ENCODE measurements at regions not wholly inside any gene's neighbourhood (a gene's known extent, or its start where the extent isn't known, plus 50 kb on each side); places are given as distances from the start of the nearest gene placed in this dataset.
"Not testable (repeated sequence)": the region's sequence is repeated elsewhere in the genome, so short reads cannot be mapped to it uniquely, and the experiment has no call there.

DNA sequence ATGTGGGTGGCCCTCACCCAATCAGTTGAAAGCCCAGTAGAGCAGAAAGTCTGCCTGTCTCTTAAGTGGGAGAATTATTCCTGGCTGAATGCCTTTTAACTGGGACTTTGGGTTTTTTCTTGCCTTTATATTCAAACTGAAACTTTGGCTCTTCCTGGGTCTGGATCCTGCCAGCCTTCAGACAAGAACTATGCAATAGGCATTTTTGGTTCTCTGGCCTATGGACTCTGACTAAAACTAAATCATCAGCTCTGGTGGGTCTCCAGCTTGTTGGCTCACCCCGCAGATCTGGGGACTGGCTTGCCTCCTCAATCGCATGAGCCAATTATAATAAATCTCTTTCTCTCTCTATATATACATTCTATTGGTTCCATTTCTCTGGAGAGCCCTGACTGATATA, 173.0 kb upstream of the IGF1 start:
- DNase-seq, result no peak

- DNase-seq, result no peak
Measured at GRCh38 chr12:102652645-102653313, 172.4 kb upstream of the IGF1 start.

DNA sequence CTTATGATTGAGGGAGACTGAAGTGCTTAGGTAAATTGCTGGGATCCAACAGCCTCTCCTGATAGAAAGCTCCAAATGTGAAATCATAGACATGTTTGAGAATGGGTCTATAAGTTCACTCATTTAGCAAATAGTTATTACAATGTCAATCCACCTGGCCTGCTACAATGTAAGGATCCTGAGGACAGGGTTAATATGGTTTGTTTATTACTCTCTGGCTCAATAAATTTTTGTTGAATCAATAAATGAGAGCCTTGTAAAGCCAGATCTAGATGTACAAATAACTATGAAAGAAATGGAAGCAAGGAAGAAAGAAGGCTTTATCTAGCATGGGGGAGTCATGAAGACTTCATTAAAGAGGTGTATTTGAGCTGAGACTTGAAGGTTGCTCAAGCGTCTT, 165.6 kb upstream of the IGF1 start:
- DNase-seq, result no peak

- DNase-seq, result no peak
Measured at GRCh38 chr12:102643879-102644575, 163.7 kb upstream of the IGF1 start.

- no peak for DNase-seq
Measured at GRCh38 chr12:102642199-102642598, 161.8 kb upstream of the IGF1 start.

GRCh38 chr12:102640658-102641057, 160.3 kb upstream of the IGF1 start:
- DNase-seq, result not testable (repeated sequence)

DNA sequence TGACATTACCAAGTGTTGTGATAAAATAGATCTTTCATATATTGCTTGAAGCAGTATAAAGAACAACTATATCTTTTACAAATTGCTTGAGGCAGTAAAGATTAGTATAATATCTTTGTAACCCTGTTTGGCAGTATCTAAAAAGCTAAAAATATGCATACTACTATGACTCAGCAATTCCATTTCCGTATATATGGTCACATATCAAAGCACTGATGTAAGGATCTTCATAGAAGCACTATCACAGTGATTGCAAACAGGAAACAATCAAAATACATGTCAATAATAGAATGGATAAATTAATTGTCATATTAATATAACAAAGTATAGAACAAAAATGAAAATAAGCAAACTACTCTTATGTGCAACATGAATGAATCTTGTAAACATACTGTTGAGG, 158.4 kb upstream of the IGF1 start:
- DNase-seq, result no peak

DNA sequence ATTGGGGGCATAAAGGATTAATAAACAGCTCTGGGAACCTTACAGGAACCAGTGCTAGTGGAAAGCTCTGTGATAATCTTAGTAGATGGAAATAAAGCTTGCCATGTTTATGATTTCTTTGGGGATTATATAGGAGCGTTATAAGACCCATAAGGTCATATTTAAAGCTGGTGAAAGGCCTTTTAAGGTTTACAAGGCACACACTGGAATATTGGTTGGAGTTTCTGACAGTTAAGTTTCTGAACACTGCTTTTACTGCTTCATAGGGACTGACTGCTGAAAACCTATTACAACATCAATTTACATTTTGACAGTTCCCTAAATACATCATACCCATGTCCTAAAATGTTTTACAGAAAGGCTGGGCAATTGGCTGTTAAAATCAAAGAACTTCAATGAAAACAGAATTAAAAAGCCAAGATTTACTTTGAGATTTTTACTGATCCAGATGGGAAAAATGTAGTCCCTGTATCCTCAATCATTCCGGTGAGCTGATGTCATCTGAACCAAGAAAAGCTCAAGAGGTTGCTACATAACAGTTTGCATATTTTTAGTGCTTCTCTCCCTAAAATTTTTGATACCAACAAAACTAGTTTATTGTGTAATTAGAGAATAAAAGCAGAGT, 153.7 kb upstream of the IGF1 start:
- DNase-seq, result no peak

DNA sequence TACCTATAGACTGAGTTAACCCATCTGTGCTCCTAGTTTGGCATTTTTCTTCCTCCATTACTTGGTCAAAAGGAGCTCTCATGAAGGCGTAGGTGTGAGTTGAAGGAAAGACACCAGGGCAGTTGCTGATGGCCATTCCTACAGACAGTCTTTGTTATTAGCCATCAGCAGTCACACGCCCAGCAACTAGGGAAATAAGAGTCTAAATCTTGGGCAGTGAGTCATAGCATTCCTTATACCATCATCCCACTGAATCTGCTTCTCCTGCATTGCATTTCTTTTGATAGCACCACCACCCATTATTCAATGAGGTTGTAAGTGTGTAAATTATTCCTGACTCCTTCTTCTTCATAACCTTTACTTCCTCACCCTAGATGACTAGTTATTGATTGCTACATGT, 150.9 kb upstream of the IGF1 start:
- DNase-seq, result no peak

- DNase-seq, result no peak
Measured at GRCh38 chr12:102629262-102629888, 149.0 kb upstream of the IGF1 start.

- no peak for DNase-seq
Measured at GRCh38 chr12:102625819-102626218, 145.5 kb upstream of the IGF1 start.

- DNase-seq, result no peak
Measured at GRCh38 chr12:102622618-102623017, 142.3 kb upstream of the IGF1 start.

- DNase-seq, result no peak
Measured at GRCh38 chr12:102618197-102618877, 138.0 kb upstream of the IGF1 start.

GRCh38 chr12:102616692-102617091, 136.3 kb upstream of the IGF1 start:
- DNase-seq, result no peak

DNA sequence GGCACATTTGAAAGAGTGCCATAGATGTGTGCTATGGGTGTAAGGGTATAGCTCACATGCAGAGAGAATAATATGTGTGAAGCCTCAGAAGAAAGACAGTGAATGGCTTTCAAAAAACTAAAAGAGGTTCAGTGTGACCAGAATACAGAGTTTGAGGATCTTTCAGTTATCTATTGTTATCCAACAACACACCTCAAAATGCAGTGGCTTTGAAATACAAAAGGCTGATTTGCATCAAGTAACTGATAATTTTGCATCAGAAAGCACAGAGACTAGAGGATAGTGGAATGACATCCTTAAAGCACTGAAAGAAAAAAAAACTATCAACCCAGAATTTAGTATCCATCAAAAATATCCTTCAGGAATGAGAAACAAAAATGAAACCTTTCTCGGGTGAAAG, 131.6 kb upstream of the IGF1 start:
- DNase-seq, result no peak

DNA sequence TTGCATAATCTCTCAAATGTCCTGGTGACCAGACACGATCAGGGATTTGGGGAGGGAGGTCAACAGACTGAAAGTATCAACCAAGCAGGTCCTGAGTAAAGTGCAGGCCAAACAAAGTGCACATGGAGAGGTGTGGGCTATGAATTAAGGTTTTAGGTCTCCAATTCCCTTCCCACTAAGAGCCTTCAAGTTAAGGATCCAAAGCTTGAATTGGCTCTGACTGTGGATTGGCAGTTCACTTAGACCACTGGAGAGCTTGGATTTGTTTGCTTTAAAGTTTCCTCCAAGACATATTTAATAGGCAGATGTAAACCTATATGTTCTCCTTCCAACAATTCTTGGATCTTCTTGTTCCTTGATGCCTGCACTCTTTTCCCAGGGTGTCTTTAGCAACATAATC, 129.6 kb upstream of the IGF1 start:
- no peak for DNase-seq

GRCh38 chr12:102603021-102603420, 122.7 kb upstream of the IGF1 start:
- no peak for DNase-seq

DNA sequence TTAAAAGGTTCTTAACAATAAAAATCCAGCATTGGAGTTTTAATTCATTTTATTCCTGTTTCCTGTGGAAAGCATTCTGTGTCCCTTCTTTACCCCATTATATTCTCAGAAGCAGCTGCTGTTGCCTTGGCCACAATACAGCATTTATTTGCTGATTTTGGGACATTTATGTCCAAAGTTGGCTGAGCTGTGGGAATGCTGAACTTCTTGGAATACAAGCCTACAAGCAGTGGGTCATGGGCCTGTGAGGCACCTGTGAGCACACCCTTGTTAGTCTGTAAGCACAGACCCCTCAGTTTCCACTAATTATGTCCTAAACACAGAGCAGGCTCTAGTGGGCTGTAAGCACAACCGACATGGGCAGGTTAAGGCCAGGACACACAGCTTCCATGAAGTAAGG, 122.2 kb upstream of the IGF1 start:
- no peak for DNase-seq

- DNase-seq, result no peak
Measured at GRCh38 chr12:102601621-102602020, 121.3 kb upstream of the IGF1 start.

DNA sequence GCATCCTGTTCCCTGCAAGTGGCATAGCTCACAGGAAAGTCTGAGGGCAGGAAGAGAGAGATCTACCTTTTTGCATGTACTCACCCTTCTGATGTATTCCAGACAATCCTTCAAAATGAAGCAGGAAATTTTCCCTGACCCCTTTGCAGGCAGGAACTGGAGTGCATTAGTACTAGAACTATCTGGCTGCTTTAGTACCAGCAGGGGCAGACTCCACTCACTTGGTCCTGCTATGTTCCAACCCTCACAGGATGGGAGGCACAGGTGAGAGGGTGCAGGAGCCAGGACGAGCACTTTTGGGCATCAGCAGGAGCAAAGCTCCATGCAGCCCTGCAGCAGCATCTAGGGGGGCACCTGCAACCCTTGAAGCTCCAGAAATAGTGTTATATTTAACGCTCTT, 116.3 kb upstream of the IGF1 start:
- DNase-seq, result no peak

- no peak for DNase-seq
Measured at GRCh38 chr12:102596031-102596430, 115.7 kb upstream of the IGF1 start.

GRCh38 chr12:102595315-102595714, 115.0 kb upstream of the IGF1 start:
- DNase-seq, result no peak

DNA sequence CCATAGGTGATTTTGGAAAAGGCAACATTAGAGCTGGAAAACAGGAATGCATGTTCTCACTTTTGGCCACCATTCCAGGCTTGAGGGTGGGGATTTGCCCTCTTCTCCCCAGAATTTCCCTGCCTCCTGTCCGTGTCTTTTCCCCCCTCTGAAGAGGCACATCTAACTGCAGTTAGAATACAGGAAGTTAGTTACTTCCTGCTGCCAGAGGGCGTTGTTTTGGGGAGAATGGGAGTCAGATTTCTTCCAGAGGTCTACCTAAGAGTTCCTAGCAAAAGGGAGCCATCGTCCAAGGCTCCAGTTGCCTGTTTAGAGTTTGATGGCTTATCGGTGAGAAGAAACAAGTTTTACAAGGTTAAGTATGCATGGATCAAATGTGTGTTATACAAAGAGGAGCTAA, 112.8 kb upstream of the IGF1 start:
- DNase-seq, result no peak
